SK-N-SH (cell line): ENCODE measurements at regions not wholly inside any gene's neighbourhood (a gene's known extent, or its start where the extent isn't known, plus 50 kb on each side); places are given as distances from the start of the nearest gene placed in this dataset.

ENCODE experiments used
- CTCF ChIA-PET: fragments of 300-600, 350-600 bp; formaldehyde crosslinking; extraction: SDS; loops from one replicate; lab custom pipeline; 2021; lab: Yijun Ruan, JAX
- POLR2A ChIA-PET: fragments of 350-600 bp; sonication (Branson Sonifier 250); formaldehyde crosslinking; extraction: SDS; loops from one replicate; lab custom pipeline; 2020; ENCODE audit warnings: antibody characterized with exemption, inconsistent platforms; lab: Yijun Ruan, JAX
- DNase-seq: peaks from one replicate; pipeline ENCODE4 v3.0.0; 2012
- H2AFZ ChIP-seq: fragments of 200-600 bp; sonication (generic); 2 replicates; pipeline ENCODE4 v1.8.1; 2016; ENCODE audit warnings: antibody characterized with exemption, mild to moderate bottlenecking, low read depth
- H3F3A ChIP-seq: fragments of 200-600 bp; sonication (generic); replicated peaks from 2 replicates; pipeline ENCODE3; 2016; ENCODE audit warnings: antibody characterized with exemption, mild to moderate bottlenecking; ENCODE audit not compliant: insufficient read depth
- H3K27ac ChIP-seq, 2 experiments: fragments of 200-500 bp in 1 of 2; fragments of 200-600 bp in 1 of 2; sonication (Bioruptor generic) in 1 of 2; sonication (generic), shearing (Covaris generic) in 1 of 2; 2 replicates each; pipeline versions ENCODE4 v1.5.1 to v1.6.1; 2014 to 2016; ENCODE audit warnings: low read depth in 2 of 2, inconsistent platforms in 1 of 2, low read length in 1 of 2, mild to moderate bottlenecking in 1 of 2, mixed read lengths in 1 of 2
- H3K27me3 ChIP-seq: fragments of 200-600 bp; sonication (generic), shearing (Covaris generic); 2 replicates; pipeline ENCODE4 v1.6.1; 2016; ENCODE audit warnings: mixed run types; ENCODE audit not compliant: insufficient read depth
- H3K36me3 ChIP-seq, 2 experiments: fragments of 200-500 bp in 1 of 2; fragments of 200-600 bp in 1 of 2; sonication (Bioruptor generic) in 1 of 2; sonication (generic) in 1 of 2; replicated peaks in 1 of 2; 2 replicates each; pipeline versions ENCODE3 to v1.5.1; 2014 to 2016; ENCODE audit warnings: low read length in 1 of 2, mild to moderate bottlenecking in 1 of 2; ENCODE audit not compliant: insufficient read depth in 2 of 2, control insufficient read depth in 1 of 2
- H3K4me1 ChIP-seq, 2 experiments: fragments of 200-500 bp in 1 of 2; fragments of 200-600 bp in 1 of 2; sonication (Bioruptor generic) in 1 of 2; sonication (generic), shearing (Covaris generic) in 1 of 2; 2 replicates each; pipeline versions ENCODE4 v1.5.1 to v1.6.1; 2014 to 2016; ENCODE audit warnings: low read depth in 1 of 2, low read length in 1 of 2, mixed run types in 1 of 2; ENCODE audit not compliant: insufficient read depth in 2 of 2, control insufficient read depth in 1 of 2
- H3K4me2 ChIP-seq: fragments of 200-600 bp; sonication (generic), shearing (Covaris generic); 2 replicates; pipeline ENCODE4 v1.6.1; 2017; ENCODE audit warnings: mixed run types
- H3K4me3 ChIP-seq, 2 experiments: fragments of 200-500 bp in 1 of 2; fragments of 200-600 bp in 1 of 2; sonication (Bioruptor generic) in 1 of 2; sonication (generic), shearing (Covaris generic) in 1 of 2; 2 replicates each; pipeline versions ENCODE4 v1.5.1 to v1.8.1; 2014 to 2016; ENCODE audit warnings: low read depth in 2 of 2, inconsistent platforms in 1 of 2, low read length in 1 of 2, mild to moderate bottlenecking in 1 of 2, mixed read lengths in 1 of 2, moderate library complexity in 1 of 2
- H3K79me2 ChIP-seq: fragments of 200-600 bp; sonication (generic); 2 replicates; pipeline ENCODE4 v1.8.1; 2017; ENCODE audit warnings: mild to moderate bottlenecking; ENCODE audit not compliant: insufficient read depth
- H3K9ac ChIP-seq: fragments of 200-600 bp; sonication (generic); 2 replicates; pipeline ENCODE4 v1.6.1; 2017; ENCODE audit warnings: mixed run types
- H3K9me2 ChIP-seq: fragments of 200-600 bp; sonication (generic); 2 replicates; pipeline ENCODE4 v1.6.1; 2017; ENCODE audit warnings: mixed run types
- H3K9me3 ChIP-seq: fragments of 200-600 bp; sonication (generic); 2 replicates; pipeline ENCODE4 v1.6.1; 2017; ENCODE audit warnings: mixed run types, mild to moderate bottlenecking, moderate library complexity
- H4K20me1 ChIP-seq: fragments of 200-600 bp; sonication (generic); 2 replicates; pipeline ENCODE4 v1.6.1; 2017; ENCODE audit warnings: mild to moderate bottlenecking, mixed run types; ENCODE audit not compliant: insufficient read depth
- CHD2 ChIP-seq: fragments of 150-350 bp; IDR thresholded peaks from 2 replicates; pipeline ENCODE4 v1.6.1; 2018; ENCODE audit warnings: low read length; ENCODE audit not compliant: partially characterized antibody
- ELF1 ChIP-seq: IDR thresholded peaks from 2 replicates; pipeline ENCODE4 v1.4.0; 2012
- FOXJ3 ChIP-seq: sonication (generic); formaldehyde crosslinking; IDR thresholded peaks from 2 replicates; pipeline ENCODE4 v1.5.1; 2020; ENCODE audit warnings: mild to moderate bottlenecking, missing genetic modification reagents
- GABPA ChIP-seq: IDR thresholded peaks from 2 replicates; pipeline ENCODE4 v1.4.0; 2012; ENCODE audit warnings: low read depth, mild to moderate bottlenecking
- IRF3 ChIP-seq: fragments of 150-350 bp; IDR thresholded peaks from 2 replicates; pipeline ENCODE4 v1.6.1; 2016; ENCODE audit warnings: mild to moderate bottlenecking, low read depth, low read length
- MXI1 ChIP-seq: IDR thresholded peaks from 2 replicates; pipeline ENCODE4 v1.6.1; 2012; ENCODE audit warnings: mild to moderate bottlenecking, low read depth, low read length, improper control_type of control experiment
- NRF1 ChIP-seq: IDR thresholded peaks from 2 replicates; pipeline ENCODE4 v1.6.1; 2012; ENCODE audit warnings: low read depth, mild to moderate bottlenecking, low read length
- PBX3 ChIP-seq: IDR thresholded peaks from 2 replicates; pipeline ENCODE4; 2012
- POLR2AphosphoS5 ChIP-seq: IDR thresholded peaks from 2 replicates; pipeline ENCODE4 v1.6.1; 2012; ENCODE audit warnings: low read depth, low read length
- RAD21 ChIP-seq: IDR thresholded peaks from 2 replicates; pipeline ENCODE4 v1.6.1; 2012; ENCODE audit warnings: mild to moderate bottlenecking, low read length
- RCOR1 ChIP-seq: fragments of 150-350 bp; IDR thresholded peaks from 2 replicates; pipeline ENCODE4 v1.6.1; 2017; ENCODE audit warnings: antibody characterized with exemption, low read length
- REST ChIP-seq: IDR thresholded peaks from 2 replicates; pipeline ENCODE4 v1.6.1; 2012; ENCODE audit warnings: mild to moderate bottlenecking, low read depth, low read length, moderate library complexity
- RXRA ChIP-seq: IDR thresholded peaks from 2 replicates; pipeline ENCODE4 v1.4.0; 2012; ENCODE audit warnings: low read depth, mild to moderate bottlenecking, borderline replicate concordance
- SIN3A ChIP-seq: IDR thresholded peaks from 2 replicates; pipeline ENCODE4 v1.6.1; 2012; ENCODE audit warnings: low read depth, mild to moderate bottlenecking, low read length, moderate library complexity, borderline replicate concordance
- SMC3 ChIP-seq: IDR thresholded peaks from 2 replicates; pipeline ENCODE4 v1.6.1; 2012; ENCODE audit warnings: low read depth, low read length, improper control_type of control experiment
- TAF1 ChIP-seq: IDR thresholded peaks from 2 replicates; pipeline ENCODE4 v1.6.1; 2012; ENCODE audit warnings: low read depth, mild to moderate bottlenecking, low read length, moderate library complexity, borderline replicate concordance
- USF1 ChIP-seq: IDR thresholded peaks from 2 replicates; pipeline ENCODE4 v1.4.0; 2012; ENCODE audit warnings: low read depth, borderline replicate concordance
- YY1 ChIP-seq: IDR thresholded peaks from 2 replicates; pipeline ENCODE4 v1.4.0; 2012; ENCODE audit warnings: low read depth, mild to moderate bottlenecking
- WGBS: methylation state at CpG from one replicate; pipeline ENCODE4 v1.1.6; 2017; ENCODE audit warnings: low lambda C conversion rate; 5-methylcytosine and 5-hydroxymethylcytosine counted together

- WGBS = 50% methylated on average over 2 of the region's 2 CpGs
- POLR2A ChIA-PET = no interaction called here
Observed at GRCh38 chr9:78486661-78487060, 189.7 kb downstream of the PSAT1 start.

GRCh38 chr9:78490231-78490630 lies 193.3 kb downstream of the PSAT1 start:
- no peaks in the 10 kb centered on the region for H3K9me3 ChIP-seq
- CTCF ChIA-PET = interaction anchor here (0.6 to 0.7 kb wide), 2 partner anchors 22 to 155 kb away, joined by 3 to 4 read pairs; no protein-coding TSS in a partner anchor
- H3K36me3 ChIP-seq = no peaks in the 10 kb centered on the region
- H3K27ac ChIP-seq = no peak overlapping the region
- POLR2A ChIA-PET = no interaction called here
- H3K9me2 ChIP-seq = no peaks in the 10 kb centered on the region
- H3F3A ChIP-seq = peaks cover 8% of the 10 kb centered on the region
- H3K4me3 ChIP-seq = no peak overlapping the region
- no peaks in the 10 kb centered on the region for H3K27me3 ChIP-seq
- WGBS = 55% methylated on average over 4 of the region's 4 CpGs
- H3K4me1 ChIP-seq = no peaks in the 10 kb centered on the region
- no peak for TF ChIP-seq PBX3
- TF ChIP-seq YY1 = no peak
- TF ChIP-seq NRF1 = no peak
- TF ChIP-seq RAD21 = no peak
- no peak for TF ChIP-seq ELF1
- no peak for TF ChIP-seq USF1
- TF ChIP-seq RCOR1 = no peak
- no peak for TF ChIP-seq IRF3
- TF ChIP-seq REST = no peak
- no peak for TF ChIP-seq GABPA
- TF ChIP-seq TAF1 = no peak
- TF ChIP-seq RXRA = no peak
- TF ChIP-seq CHD2 = no peak
- no peaks in the 10 kb centered on the region for H3K79me2 ChIP-seq
- no peak overlapping the region for H3K9ac ChIP-seq
- H4K20me1 ChIP-seq = no peaks in the 10 kb centered on the region
- no peak overlapping the region for H3K4me2 ChIP-seq
- DNase-seq = no peak
- no peak overlapping the region for H2AFZ ChIP-seq

More at GRCh38 chr9:78486661-78487060, 189.7 kb downstream of the PSAT1 start:
- H3K4me2 ChIP-seq = no peak overlapping the region
- no peak for DNase-seq
- H3K79me2 ChIP-seq = no peaks in the 10 kb centered on the region
- H2AFZ ChIP-seq = no peak overlapping the region; the same call in 1 of the 2 replicates
- H3F3A ChIP-seq = no peaks in the 10 kb centered on the region
- H3K4me3 ChIP-seq = no peak overlapping the region
- no peak overlapping the region for H3K27ac ChIP-seq
- CTCF ChIA-PET = interaction anchor here (1.2 kb wide), 1 partner anchor 15 kb away, joined by 3 read pairs; no protein-coding TSS in a partner anchor
- no peaks in the 10 kb centered on the region for H3K9me2 ChIP-seq
- no peaks in the 10 kb centered on the region for H3K4me1 ChIP-seq
- no peak overlapping the region for H3K9ac ChIP-seq
- TF ChIP-seq MXI1 (no peak), SIN3A (no peak), FOXJ3 (CRISPR knock-in tag) (no peak), YY1 (no peak), SMC3 (no peak), POLR2AphosphoS5 (no peak)
- no peaks in the 10 kb centered on the region for H4K20me1 ChIP-seq
- H3K9me3 ChIP-seq = no peaks in the 10 kb centered on the region
- no peaks in the 10 kb centered on the region for H3K36me3 ChIP-seq
- H3K27me3 ChIP-seq = no peaks in the 10 kb centered on the region
